GM23338 (cell line): ENCODE measurements at regions not wholly inside any gene's neighbourhood (a gene's known extent, or its start where the extent isn't known, plus 50 kb on each side); places are given as distances from the start of the nearest gene placed in this dataset.

Experiments used
- ATAC-seq: fragments of 200-7000 bp; cut with Tn5 transposase; 3 replicates; pipeline ENCODE4 v1.9.1; 2020
- DNase-seq: peaks from one replicate; pipeline ENCODE4 v3.0.0-alpha.2; 2015; ENCODE audit warnings: low spot score
- H2AFZ ChIP-seq: fragments of 200-600 bp; sonication (generic); 2 replicates; pipeline ENCODE4 v1.8.0; 2016; ENCODE audit warnings: antibody characterized with exemption, mild to moderate bottlenecking, moderate library complexity
- H3F3A ChIP-seq: fragments of 200-600 bp; sonication (generic); replicated peaks from 2 replicates; pipeline ENCODE4 v1.8.0; 2017; ENCODE audit warnings: antibody characterized with exemption, mixed run types, low read depth
- H3K27ac ChIP-seq: fragments of 200-600 bp; sonication (generic); 2 replicates; pipeline ENCODE4 v1.6.1; 2016; ENCODE audit warnings: low read depth
- H3K27me3 ChIP-seq: fragments of 200-600 bp; sonication (generic); 2 replicates; pipeline ENCODE4 v1.8.0; 2016; ENCODE audit warnings: mild to moderate bottlenecking, mixed run types, moderate library complexity; ENCODE audit not compliant: insufficient read depth
- H3K36me3 ChIP-seq: fragments of 200-600 bp; sonication (generic); 2 replicates; pipeline ENCODE4 v1.8.0; 2016; ENCODE audit warnings: mild to moderate bottlenecking; ENCODE audit not compliant: insufficient read depth
- H3K4me1 ChIP-seq: fragments of 200-600 bp; sonication (generic); 2 replicates; pipeline ENCODE4 v1.8.0; 2016; ENCODE audit warnings: mild to moderate bottlenecking, moderate library complexity; ENCODE audit not compliant: insufficient read depth
- H3K4me2 ChIP-seq: fragments of 200-600 bp; sonication (generic); 2 replicates; pipeline ENCODE4 v1.7.1; 2017; ENCODE audit warnings: mixed run types
- H3K4me3 ChIP-seq: fragments of 200-600 bp; sonication (generic); 2 replicates; pipeline ENCODE4 v1.6.1; 2016; ENCODE audit warnings: mixed run types
- H3K79me2 ChIP-seq: fragments of 200-600 bp; sonication (generic); replicated peaks from 2 replicates; pipeline ENCODE4 v1.8.0; 2017; ENCODE audit warnings: mild to moderate bottlenecking; ENCODE audit not compliant: insufficient read depth
- H3K9me2 ChIP-seq: fragments of 200-600 bp; sonication (generic); 2 replicates; pipeline ENCODE4 v1.8.0; 2017; ENCODE audit not compliant: insufficient read depth
- H4K20me1 ChIP-seq: fragments of 200-600 bp; sonication (generic); replicated peaks from 2 replicates; pipeline ENCODE4 v1.8.0; 2017; ENCODE audit warnings: mild to moderate bottlenecking; ENCODE audit not compliant: insufficient read depth
- H3K27ac Mint-ChIP-seq: 2 replicates; pipeline ENCODE4 v1.8.0; 2020; ENCODE audit warnings: inconsistent platforms, mild to moderate bottlenecking, moderate library complexity, mixed read lengths
- H3K27me3 Mint-ChIP-seq: 3 replicates; pipeline ENCODE4 v1.8.0; 2022; ENCODE audit warnings: low read depth, mild to moderate bottlenecking, moderate library complexity, mixed read lengths, inconsistent platforms; ENCODE audit not compliant: insufficient read depth, poor library complexity
- H3K36me3 Mint-ChIP-seq: 3 replicates; pipeline ENCODE4 v1.8.0; 2021; ENCODE audit warnings: low read depth, mild to moderate bottlenecking, inconsistent platforms, moderate library complexity, mixed read lengths
- H3K4me1 Mint-ChIP-seq: 3 replicates; pipeline ENCODE4 v1.8.0; 2020; ENCODE audit warnings: mild to moderate bottlenecking, inconsistent platforms, mixed read lengths
- H3K4me3 Mint-ChIP-seq: 3 replicates; pipeline ENCODE4 v1.8.0; 2021; ENCODE audit warnings: moderate library complexity, mild to moderate bottlenecking, inconsistent platforms, mixed read lengths
- H3K9me3 Mint-ChIP-seq: 3 replicates; pipeline ENCODE4 v1.8.0; 2020; ENCODE audit warnings: moderate library complexity, mild to moderate bottlenecking, inconsistent platforms, mixed read lengths
- CREB1 ChIP-seq: fragments of 250-450 bp; sonication (Bioruptor Pico); IDR thresholded peaks from 2 replicates; pipeline ENCODE4 v1.5.0; 2020; ENCODE audit warnings: low read depth, mild to moderate bottlenecking, moderate library complexity
- CTCF ChIP-seq, 2 experiments: fragments of 200-600 bp in 1 of 2; sonication (generic) in 1 of 2; conservative IDR thresholded peaks; 2 replicates each; pipeline versions ENCODE4 v1.5.1 to v1.6.1; 2016 to 2017; ENCODE audit warnings: antibody characterized with exemption in 2 of 2, low read depth in 2 of 2, mild to moderate bottlenecking in 2 of 2, moderate library complexity in 1 of 2
- ETS1 ChIP-seq: IDR thresholded peaks from 2 replicates; pipeline ENCODE4 v1.6.1; 2016; ENCODE audit warnings: antibody characterized with exemption
- EZH2 ChIP-seq: fragments of 200-600 bp; sonication (generic); IDR thresholded peaks from one replicate; pipeline ENCODE4 v1.8.0; 2017; ENCODE audit warnings: antibody characterized with exemption, mild to moderate bottlenecking, low read depth; ENCODE audit not compliant: unreplicated experiment
- EZH2phosphoT487 ChIP-seq: fragments of 200-600 bp; sonication (generic); IDR thresholded peaks from one replicate; pipeline ENCODE4 v1.8.1; 2018; ENCODE audit warnings: antibody characterized with exemption; ENCODE audit not compliant: unreplicated experiment
- JUNB ChIP-seq: IDR thresholded peaks from one replicate; pipeline ENCODE4 v1.6.1; 2016; ENCODE audit warnings: antibody characterized with exemption; ENCODE audit not compliant: unreplicated experiment
- NANOG ChIP-seq: IDR thresholded peaks from 2 replicates; pipeline ENCODE4 v1.6.1; 2016; ENCODE audit warnings: antibody characterized with exemption, borderline replicate concordance
- POLR2AphosphoS5 ChIP-seq: IDR thresholded peaks from 2 replicates; pipeline ENCODE4 v1.6.1; 2016; ENCODE audit warnings: antibody characterized with exemption, low read depth
- REST ChIP-seq: IDR thresholded peaks from one replicate; pipeline ENCODE4 v1.6.1; 2018; ENCODE audit warnings: antibody characterized with exemption; ENCODE audit not compliant: unreplicated experiment
- STAT1 ChIP-seq: IDR thresholded peaks from one replicate; pipeline ENCODE4 v1.6.1; 2016; ENCODE audit warnings: antibody characterized with exemption; ENCODE audit not compliant: unreplicated experiment
- ZNF114 ChIP-seq: fragments of 250-450 bp; sonication (Bioruptor Pico); IDR thresholded peaks from 2 replicates; pipeline ENCODE4 v1.5.0; 2020; ENCODE audit warnings: mild to moderate bottlenecking, moderate library complexity
- ZNF331 ChIP-seq: fragments of 250-450 bp; sonication (Bioruptor Pico); IDR thresholded peaks from 2 replicates; pipeline ENCODE4 v1.5.0; 2020; ENCODE audit warnings: low read depth, mild to moderate bottlenecking, moderate library complexity
- ZNF462 ChIP-seq: fragments of 250-450 bp; sonication (Bioruptor Pico); IDR thresholded peaks from 2 replicates; pipeline ENCODE4 v1.5.0; 2020; ENCODE audit warnings: mild to moderate bottlenecking, moderate library complexity

GRCh38 chr2:175525975-175526374, 344.5 kb upstream of the ATP5MC3 start:
- TF ChIP-seq STAT1, result no peak
- no peak for TF ChIP-seq CTCF (conservative IDR thresholded peaks at IDR 0.05; ENCODE audit: low read depth in 2 of 2)
- no peak for TF ChIP-seq CREB1 (CRISPR knock-in tag)
- TF ChIP-seq NANOG, result no peak
- TF ChIP-seq EZH2phosphoT487, result no peak
- no peak for TF ChIP-seq ZNF114 (CRISPR knock-in tag)
- TF ChIP-seq EZH2, result no peak
- no peak for TF ChIP-seq REST
- no peak for TF ChIP-seq ZNF331 (CRISPR knock-in tag)
- TF ChIP-seq ETS1, result no peak
- no peak for TF ChIP-seq ZNF462 (CRISPR knock-in tag)
- TF ChIP-seq JUNB, result no peak
- TF ChIP-seq POLR2AphosphoS5, result no peak
- H3K27ac Mint-ChIP-seq, result no peak overlapping the region
- H3K4me3 Mint-ChIP-seq, result no peak overlapping the region

More at GRCh38 chr2:175525975-175526374, 344.5 kb upstream of the ATP5MC3 start:
- Histone ChIP-seq H3K27ac (no peak overlapping the region), H3K27me3 (no peaks in the 10 kb centered on the region), H3F3A (no peaks in the 10 kb centered on the region), H3K79me2 (no peaks in the 10 kb centered on the region), H3K9me2 (peaks cover 6% of the 10 kb centered on the region; the same call in 1 of the 2 replicates), H4K20me1 (no peaks in the 10 kb centered on the region), H3K4me1 (peaks cover 2% of the 10 kb centered on the region; the same call in 1 of the 2 replicates), H2AFZ (no peak overlapping the region), H3K4me3 (no peak overlapping the region), H3K36me3 (no peaks in the 10 kb centered on the region), H3K4me2 (no peak overlapping the region)
- Mint-ChIP-seq H3K9me3 (no peaks in the 10 kb centered on the region), H3K36me3 (no peaks in the 10 kb centered on the region), H3K27me3 (no peaks in the 10 kb centered on the region), H3K4me1 (no peaks in the 10 kb centered on the region; the same call in 2 of the 3 replicates)
- DNase-seq (no peak), ATAC-seq (no peak)
